Stimulated activated CD4-positive, alpha-beta T cell treated with anti-CD3 and anti-CD28 coated beads, Interleukin-4, amount 100 ng/mL, for 24 hours (primary cell): ENCODE measurements at regions not wholly inside any gene's neighbourhood (a gene's known extent, or its start where the extent isn't known, plus 50 kb on each side); places are given as distances from the start of the nearest gene placed in this dataset.

Source experiments
- DNase-seq: peaks from one replicate; pipeline ENCODE4 v3.0.0-alpha.2; 2020

DNA sequence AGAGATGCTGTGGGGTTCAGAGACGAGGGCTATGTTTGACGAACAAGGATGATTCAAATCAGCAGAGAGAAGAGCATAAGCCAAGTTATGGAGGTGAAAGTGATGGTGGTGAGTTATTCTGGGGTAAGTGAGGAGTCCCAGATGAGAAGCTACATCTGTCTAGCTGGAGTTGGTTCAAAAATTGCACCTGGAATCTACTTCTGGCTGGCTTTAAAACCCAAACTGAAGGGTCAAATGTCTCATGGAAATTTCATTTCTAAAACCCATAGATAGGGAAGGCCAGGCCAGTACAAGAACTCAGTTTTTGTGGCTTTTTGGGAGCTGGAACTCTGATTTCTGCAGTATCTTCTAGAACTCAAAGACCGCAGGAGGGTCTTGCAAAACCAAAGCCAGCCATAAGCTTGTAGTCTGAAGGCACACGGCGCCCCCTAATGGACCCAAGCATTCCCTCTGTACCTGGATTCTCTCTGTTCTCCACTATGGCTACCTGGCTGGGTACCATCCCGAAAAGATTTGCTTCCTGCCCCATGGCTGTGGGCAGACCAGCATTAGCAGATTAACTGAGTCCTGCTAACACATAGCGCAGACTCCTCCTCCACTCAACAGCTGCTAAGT is 229.1 kb upstream of the SLC14A2 start:
- no peak for DNase-seq

DNA sequence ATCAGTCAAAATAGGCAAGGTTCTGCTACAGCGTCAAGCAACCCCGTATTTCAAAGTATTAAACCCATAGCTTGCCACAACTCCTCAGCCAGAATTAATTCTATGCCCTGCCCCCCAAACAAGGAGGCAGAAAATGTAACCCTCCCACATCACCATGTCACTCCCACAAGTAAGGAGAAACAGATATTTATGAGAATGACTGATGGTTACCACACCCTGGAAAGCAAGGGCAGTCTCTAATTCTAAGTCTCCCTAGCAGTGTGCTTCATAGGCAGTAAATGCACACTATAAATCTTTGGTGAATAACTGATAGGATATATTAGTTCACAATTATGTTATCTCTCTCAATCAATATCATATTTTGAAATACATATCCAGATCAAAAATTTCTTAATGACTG is 228.0 kb upstream of the SLC14A2 start:
- DNase-seq: no peak

DNA sequence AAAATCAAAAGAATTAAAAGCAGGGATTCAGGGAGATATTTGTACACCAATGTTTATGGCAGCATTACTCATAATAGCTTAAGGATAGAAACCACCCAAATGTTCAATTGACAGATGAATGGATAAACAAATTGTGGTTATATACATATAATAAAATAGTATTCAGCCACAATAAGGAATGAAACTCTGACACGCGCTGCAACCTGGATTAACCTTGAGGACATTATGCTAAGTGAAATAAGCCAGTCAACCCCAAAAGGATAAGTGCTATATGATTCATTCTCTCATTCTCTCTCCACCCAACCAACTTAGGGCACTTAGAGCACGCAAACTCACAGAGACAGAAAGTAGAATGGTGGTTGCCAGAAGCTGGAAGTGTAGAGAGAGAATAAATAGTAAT is 216.8 kb upstream of the SLC14A2 start:
- no peak for DNase-seq

DNA sequence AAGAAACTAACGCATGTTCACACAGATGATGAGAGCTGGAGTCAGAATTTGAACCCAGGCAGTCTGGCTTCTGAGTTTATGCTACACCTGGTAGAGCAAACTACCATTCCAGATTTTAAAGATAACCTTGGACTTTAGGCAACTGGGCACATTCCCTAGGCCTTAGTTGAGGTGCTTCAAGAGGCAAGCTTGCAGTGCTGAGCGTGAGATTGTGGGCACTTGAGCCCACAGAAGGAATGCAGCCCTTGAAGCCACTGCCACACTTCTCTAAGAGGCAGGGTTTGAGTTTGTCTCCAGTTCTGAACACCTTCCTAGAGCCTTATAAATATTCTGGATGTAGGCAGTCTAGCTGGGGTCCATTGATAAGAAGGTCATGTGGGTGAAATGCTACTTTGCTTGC is 216.1 kb upstream of the SLC14A2 start:
- no peak for DNase-seq

DNA sequence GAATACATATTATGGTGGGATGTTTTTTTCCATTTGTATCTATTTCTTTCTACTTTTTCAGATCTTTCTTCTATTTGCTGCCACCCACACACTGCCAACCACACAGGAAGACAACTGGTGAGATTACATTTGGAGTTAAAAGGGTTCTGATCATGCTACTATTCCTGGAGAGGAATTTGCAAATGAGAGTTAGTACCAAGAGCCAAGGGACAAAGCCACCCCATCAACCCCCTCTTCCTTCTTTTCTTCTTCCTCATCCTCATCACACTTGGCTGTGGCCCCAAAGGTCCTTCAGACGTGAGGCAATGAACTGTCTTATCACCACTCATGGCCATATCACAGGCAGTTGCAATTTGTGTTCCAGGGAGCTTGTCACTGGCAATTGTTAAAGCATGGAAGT is 215.6 kb upstream of the SLC14A2 start:
- no peak for DNase-seq

DNA sequence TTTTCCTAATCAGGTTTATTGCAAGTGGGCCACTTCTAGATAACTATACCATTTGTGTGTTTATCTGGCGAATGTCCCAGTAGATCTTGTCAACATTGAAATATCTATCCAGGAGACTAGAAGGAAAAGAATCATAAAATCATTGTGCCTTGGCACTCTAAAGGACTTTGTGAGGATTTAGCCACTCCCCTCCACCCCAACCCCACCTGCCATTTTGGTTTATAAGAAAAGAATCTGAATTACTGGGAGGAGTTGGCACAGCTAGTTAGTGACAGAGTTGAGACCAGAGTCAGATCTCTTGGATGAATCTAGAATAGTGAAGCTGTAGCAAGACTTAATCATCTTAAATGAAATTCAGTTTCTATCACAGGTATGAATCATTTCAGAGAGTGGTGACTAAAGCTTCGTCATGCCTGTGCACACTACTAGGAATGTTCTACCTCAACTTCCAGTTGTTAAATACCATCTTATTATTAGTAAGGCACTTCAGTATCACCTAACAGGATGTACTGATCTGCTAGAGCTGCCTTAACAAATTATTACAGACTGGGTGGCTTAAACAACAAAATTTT is 212.7 kb upstream of the SLC14A2 start:
- DNase-seq: no peak

DNA sequence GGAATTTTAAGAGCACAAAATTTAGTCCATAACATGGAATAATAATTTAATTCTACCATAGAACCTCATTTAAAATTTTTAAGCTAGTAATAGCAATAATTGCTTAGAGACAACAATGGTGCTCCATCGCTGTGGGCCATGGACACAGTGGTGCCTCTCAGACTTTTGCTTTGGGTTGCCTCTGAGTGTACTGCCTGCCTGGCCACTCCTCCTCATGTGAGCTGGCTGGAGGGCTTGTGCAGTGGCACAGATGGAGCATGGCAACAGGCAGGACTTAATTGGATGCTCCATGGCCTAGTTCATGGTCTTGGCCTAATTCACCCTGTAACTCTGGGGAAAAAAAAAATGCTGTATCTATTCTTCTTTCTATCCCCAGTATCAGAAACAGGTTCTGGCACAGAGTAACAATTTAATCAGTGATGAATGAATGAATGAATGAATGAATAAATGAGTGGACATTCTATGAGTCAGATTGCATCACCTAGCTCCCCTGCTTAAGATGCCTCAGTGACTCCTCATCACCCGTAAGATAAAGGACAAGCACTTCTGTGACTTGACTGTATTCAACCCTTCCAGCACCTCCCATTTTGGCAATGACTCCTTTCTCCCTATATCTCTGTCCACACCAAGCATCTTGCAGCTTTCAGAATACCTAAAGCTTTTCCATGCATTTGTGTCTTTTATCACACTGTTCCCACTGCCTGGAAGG is 211.8 kb upstream of the SLC14A2 start:
- DNase-seq: no peak

DNA sequence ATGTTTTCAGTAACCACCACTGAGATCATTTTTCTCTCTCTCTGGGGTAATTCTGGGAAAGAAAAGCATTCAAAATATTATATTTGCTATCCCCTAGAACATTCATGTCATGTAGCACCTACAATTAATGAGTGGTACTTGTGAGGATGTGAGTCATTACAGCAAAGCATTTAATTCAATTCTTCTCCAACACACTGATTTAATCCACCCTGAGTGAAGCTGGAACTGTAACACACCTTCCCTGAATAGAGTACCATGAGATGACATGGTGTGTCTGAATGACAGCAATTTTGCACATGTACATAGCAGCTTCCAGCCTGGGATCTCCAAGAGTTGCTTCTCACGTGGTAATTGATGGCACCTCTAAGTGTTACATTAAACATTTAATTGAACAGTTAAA is 207.1 kb upstream of the SLC14A2 start:
- DNase-seq: no peak

DNA sequence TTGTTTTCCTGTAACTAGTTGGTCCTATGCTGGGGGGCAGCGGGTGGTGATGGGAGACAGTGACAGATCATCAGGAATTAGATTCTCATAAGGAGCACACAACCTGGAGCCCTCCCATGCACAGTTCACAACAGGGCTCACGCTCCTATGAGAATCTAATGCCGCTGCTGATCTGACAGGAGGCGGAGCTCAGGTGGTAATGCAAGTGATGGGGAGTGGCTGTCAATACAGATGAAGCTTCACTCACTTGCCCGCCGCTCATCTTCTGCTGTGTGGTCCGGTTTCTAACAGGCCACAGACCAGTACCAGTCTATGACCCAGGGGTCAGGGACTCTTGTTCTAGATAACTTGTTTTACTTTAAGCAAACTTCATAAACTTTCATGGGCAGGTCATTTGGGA is 205.3 kb upstream of the SLC14A2 start:
- DNase-seq: no peak

DNA sequence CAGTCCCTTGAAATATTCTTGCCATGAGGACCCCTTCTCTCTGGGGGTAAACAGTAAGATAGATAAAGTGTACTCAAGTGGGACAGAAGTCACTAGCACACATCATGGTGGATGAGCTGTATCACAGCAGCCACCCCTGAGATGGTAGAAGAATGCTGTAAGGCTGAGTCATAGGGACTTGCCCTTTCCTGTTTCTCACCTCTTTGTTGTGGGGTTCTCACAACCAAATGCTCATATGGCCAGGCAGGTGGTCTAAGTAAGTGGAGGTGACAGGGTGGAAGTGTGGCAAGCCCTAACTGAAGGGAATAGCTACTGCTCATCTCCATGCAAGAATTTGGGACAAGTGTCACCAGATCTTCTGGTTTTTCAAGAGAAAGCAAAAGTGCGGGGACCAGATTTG is 202.7 kb upstream of the SLC14A2 start:
- no peak for DNase-seq

DNA sequence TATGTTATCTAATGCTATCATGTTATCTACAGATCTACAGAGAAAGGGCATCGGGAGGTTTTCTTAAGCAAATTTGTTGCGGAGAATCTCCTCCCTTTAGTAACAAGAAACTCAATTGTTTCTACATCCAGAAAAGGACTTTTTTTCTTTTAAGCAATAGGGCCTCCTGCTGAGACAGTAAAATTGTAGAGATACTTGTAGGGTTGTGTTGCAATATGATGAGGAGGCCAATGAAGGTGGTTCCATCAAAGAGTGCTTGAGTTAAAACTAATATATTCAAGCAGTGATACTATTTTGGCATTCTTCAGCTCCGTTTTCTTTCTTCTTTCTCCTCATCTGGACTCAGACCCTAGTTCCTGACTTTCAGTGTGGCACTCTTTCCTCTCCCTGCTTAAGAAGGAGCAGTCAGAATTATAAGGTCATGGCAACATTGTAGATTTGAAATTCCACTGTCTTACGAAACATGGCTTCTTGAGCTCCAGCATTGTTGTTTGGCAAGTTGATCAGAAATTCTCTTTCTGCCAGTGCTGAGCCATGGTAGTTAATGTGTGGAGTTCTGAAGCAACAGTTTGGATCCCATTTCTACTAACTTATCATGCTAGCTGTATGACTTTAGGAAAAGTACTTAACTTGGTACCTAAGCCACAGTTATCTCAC is 202.0 kb upstream of the SLC14A2 start:
- DNase-seq: no peak

DNA sequence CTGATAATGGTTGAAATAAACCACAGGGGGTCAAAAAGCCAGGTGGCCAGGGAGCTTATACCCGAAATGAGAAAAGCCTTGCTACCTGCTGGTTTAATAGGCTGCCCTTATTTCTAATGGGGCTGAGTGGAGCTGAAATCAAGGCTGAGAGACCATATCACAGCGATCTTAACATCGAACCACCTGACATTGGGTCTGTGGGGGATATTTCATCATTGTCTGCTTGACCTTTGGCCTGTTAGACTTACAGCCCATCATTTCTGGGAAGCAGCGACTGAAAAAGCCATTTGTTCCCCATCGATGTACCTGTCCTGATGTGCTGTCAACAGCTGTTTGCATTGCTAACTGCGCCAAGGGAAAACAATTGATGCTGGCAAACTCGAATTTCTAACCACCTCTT is 199.7 kb upstream of the SLC14A2 start:
- no peak for DNase-seq

DNA sequence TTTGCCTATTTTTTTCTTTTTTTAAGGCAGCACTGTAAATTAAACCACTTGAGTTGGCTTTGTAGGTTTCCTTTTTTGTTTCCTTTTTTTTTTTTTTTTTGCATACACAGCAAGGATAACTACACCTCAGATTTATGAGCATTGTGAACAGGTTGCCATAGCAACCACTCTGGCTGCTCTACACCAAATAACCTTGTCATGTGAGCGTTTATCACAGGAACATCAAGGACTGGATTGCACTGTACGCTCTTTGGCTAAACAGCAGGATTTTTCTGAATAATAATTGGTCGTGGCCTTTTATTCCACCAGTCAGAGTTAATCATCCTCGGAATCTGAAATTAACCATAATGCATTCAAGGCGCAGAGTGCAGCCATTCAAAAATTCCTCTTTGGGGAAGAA is 199.1 kb upstream of the SLC14A2 start:
- no peak for DNase-seq

DNA sequence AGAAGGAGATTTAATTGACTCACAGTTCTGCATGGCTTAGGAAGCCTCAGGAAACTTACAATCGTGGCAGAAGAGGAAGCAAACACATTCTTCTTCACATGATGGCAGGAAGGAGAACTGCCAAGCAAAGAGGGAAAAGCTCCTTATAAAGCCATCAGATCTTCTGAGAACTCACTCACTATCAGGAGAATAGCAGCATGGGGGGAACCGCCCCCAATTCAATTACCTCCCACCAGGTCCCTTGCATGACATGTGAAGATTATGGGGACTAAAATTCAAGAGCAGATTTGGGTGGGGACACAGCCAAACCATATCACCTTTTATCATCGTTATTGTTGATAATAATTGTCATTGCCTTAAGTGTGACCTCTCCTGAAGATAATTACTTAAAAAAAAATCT is 197.9 kb upstream of the SLC14A2 start:
- DNase-seq: no peak

DNA sequence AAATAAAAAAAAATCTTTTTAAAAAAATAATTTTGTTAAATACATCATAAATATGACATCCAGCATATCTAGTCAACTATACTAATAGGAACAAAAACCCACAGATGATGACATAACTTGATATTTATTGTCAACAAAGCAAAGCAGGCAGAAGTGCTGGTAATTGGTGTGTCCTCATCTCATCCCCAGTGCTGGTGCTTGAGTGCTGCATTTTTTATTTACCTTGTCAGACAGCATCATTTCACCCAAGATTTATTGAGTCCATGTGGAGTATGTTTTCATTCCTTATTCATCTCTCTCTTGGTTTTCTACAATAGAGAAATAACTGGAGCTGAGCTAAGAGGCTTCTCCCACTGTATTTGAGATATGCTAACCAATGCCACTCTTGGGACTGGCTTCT is 191.6 kb upstream of the SLC14A2 start:
- no peak for DNase-seq

DNA sequence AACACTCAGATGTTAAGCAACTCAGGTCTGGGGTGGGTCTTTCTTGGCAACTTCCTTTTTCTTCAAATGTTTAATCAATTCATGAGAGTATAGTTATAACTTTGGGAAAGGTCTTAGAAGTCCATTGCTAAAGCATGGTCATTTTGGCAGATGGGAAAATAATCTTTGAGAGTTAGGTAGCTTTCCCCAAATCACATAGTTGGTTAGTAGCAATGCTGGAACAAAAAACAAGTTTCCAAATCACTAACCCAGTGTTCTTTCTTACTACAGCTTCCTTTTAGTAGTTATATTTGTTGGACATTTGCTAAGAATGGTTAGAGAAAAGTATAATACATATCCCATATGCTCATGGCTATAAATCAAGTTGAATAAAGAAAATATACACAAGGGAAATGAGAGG is 185.2 kb upstream of the SLC14A2 start:
- DNase-seq: no peak

DNA sequence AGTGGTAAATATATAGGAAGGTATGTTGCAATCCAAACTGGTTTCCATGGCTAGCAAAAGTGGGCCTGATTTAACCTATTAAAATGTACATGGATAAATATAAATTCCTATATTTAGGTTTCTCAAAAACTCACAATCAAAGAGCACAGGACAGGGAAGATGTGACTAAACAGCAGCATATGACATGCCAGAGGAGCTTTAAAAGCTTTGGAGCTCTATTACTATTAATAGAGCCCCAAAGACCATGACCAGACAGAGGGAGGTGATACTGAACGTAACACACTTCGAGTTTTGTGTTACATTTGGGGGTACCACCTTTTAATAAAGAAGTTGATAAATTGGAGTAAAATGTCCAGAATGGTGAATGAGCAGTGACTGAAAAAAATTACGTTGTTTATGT is 179.5 kb upstream of the SLC14A2 start:
- no peak for DNase-seq

DNA sequence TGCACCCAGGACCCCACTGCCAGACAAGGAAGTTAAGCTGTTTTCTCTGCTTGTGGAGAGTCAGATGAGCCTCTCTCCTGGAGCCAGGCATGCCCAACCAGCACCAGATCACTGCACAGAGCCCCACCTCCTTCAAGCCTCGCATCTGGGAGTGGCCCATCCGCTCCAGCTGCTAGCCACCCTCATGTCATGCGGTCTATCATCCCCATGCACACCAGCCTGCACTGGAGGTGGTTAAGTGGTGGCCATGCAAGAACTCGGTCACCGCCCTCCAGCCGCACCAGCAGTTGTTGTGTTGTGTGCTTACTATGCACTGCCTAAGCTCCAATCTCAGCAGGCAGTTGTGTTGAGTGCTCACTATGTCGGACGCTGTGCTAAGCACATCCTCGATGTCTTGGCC is 177.9 kb upstream of the SLC14A2 start:
- no peak for DNase-seq

DNA sequence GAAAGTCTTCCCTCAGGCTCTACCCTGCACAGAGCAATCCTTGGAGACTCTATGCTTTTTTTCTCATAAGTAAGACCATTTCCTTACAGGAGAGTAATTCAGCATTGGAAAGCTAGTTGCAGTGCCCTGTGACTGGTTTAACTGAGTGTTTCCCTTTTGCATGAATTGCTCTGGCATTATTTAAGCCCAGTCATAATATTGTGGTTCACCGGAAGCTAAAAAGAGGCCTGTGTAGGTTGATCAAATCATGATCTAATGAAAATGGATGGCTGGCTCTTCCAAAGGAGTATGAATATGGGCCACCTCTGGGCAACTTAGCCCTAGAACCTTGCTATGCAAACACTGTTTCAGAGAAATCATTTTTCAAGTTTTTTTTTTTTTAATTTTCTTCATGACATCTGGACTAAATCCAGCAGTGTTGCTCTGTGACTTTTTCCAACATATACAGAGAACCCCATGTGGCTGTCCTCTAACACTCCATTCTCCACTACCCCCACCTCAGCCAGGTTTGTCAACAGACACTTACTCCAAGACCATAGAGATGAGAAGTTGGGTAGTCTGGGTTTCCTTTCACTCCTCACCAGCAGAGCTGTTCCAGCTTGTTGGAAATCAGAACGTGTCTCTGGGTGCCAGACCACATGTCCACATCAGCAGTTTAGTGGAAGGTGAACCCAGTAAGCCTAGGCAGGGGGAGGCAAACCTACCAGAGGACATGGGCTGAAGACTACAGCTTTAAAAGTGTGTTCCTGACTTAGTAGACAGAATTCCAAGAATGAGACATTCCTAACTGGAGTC is 175.2 kb upstream of the SLC14A2 start:
- DNase-seq: no peak

DNA sequence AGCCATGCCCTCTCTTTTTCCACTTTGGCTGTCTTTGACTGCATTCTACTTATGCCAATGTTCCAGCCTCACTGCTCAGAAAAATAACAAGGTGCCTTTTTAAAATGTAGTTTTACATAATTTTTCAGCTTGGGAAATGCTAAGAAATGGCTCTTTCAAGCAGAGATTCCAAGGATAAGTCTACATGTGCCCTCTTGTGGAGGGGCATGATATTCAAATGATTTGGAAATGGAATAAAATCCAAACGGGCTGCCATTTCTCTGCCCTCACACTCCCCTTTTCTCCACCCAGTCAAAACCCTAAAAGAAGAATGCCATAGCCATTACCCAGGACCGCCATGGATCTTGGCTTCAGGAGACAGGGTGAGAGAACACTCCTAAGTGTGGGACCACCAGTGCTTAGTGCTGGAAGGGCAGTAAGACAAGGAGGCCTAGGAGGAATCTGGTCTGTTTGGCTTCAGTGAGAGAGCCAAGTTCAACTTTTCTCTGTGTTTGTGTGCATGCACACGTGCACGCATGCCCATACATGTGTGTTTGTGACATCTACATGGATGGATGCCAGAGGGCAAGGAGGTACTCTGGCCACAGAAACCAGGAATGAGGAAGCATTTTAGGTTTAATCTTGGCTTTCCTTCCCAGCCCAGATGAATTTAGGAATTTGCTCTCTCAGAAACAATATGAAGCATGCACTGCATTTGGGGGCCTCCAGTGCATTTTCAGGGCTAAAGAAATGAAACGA is 174.0 kb upstream of the SLC14A2 start:
- no peak for DNase-seq

DNA sequence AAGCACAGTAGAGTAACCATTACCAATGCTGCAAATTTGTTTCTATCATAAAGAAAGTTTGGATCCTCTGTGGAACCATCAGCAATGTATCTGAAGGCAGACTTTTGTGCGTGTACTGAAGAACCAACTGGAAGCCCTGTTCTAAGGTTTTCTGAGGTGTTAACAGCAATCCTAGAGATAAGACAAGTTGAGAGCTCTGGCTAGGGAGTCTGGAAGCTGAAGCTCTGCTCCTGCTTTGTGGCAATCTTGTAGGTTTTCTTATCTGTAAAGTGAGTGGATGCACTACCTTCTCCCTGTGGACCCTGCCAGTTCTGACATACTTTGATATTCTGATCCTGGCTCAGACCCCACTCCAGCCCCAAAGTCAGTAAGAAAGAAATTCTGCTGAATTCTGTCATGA is 171.2 kb upstream of the SLC14A2 start:
- DNase-seq: no peak

DNA sequence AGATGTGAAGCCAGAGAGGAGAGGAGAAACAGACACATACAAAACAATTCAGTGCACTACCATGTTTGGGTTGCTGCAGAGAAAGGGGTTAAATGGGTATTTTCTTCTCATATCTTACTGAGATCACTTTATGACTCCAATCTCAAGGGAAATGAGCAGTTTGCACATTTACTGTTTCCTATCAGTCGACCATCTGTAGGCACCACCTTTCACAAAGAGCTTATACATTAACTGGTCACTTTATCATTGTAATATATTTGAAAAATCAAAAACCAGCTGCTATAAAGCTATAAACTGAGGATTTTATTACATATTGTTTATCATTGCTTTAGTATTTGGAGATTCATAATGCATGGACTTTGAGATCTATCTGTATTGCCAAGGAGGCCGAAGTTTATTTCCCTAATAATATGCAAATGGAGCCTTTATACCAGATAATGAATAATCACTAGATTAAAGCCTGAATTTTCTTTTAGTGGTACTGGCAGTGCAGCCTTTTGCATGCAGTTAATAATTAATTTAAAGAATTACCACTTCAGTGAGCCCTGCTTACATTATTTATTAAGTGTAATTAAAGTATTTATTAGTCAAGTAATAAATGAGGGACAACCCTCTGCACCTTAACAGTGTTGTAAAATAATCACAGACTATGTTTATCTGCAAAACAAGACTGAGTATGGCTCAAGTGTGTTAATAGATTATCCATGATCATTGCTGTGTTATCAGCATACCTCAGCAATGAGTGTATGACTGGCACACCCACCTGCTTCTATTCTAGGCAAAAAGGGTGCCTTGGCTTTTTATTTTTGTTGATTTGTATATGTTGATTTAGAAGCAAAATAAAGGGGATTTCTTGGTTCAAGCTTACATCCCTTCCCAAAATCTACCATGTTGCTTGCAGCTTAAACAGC is 167.7 kb upstream of the SLC14A2 start:
- no peak for DNase-seq
